ENCODE measurements at regions not wholly inside any gene's neighbourhood (a gene's known extent, or its start where the extent isn't known, plus 50 kb on each side); places are given as distances from the start of the nearest gene placed in this dataset.

GRCh38 chr4:4624276-4624897 lies 82.5 kb upstream of the STX18 start:
- CTCF ChIA-PET, result no interaction called here
- Histone ChIP-seq H3K27me3 (replicated peaks; ENCODE audit: insufficient read depth, low read depth, low read length, poor library complexity) (no peaks in the 10 kb centered on the region), H3K27ac (ENCODE audit: low read depth, low read length, poor library complexity, severe bottlenecking) (no peak overlapping the region), H3K4me3 (ENCODE audit: low read depth, low read length, poor library complexity, severe bottlenecking) (no peak overlapping the region), H3K9me3 (ENCODE audit: low read depth, low read length, poor library complexity, severe bottlenecking) (no peaks in the 10 kb centered on the region), H3K4me1 (ENCODE audit: insufficient read depth, low read length, poor library complexity, severe bottlenecking) (no peaks in the 10 kb centered on the region), H3K36me3 (ENCODE audit: insufficient read depth, low read length, poor library complexity, severe bottlenecking) (no peaks in the 10 kb centered on the region)
- no peak for TF ChIP-seq CTCF (conservative IDR thresholded peaks at IDR 0.05; ENCODE audit: low read depth, low read length)
- no peak for TF ChIP-seq EZH2 (IDR thresholded peaks at IDR 0.05; ENCODE audit: borderline replicate concordance, low read depth, low read length, poor library complexity, severe bottlenecking)
- POLR2A ChIA-PET (ENCODE audit: low non-redundant PET), result no interaction called here
- no peak for DNase-seq (ENCODE audit: low spot score)
- no TSS peak for BruUV-seq (replicated peaks)
- intact Hi-C loops (cut with micrococcal nuclease; ENCODE audit: unreplicated experiment), result no loop called here

GRCh38 chr4:4619821-4620220 lies 78.0 kb upstream of the STX18 start:
- ChIA-PET CTCF (interaction anchor here (0.6 to 0.7 kb wide), 2 partner anchors 101 to 155 kb away, joined by 3 to 8 read pairs; no protein-coding TSS in a partner anchor), POLR2A (ENCODE audit: low non-redundant PET) (no interaction called here)
- Histone ChIP-seq H3K36me3 (ENCODE audit: insufficient read depth, low read length, poor library complexity, severe bottlenecking) (no peaks in the 10 kb centered on the region), H3K27me3 (replicated peaks; ENCODE audit: insufficient read depth, low read depth, low read length, poor library complexity) (no peaks in the 10 kb centered on the region), H3K4me1 (ENCODE audit: insufficient read depth, low read length, poor library complexity, severe bottlenecking) (no peaks in the 10 kb centered on the region), H3K4me3 (ENCODE audit: low read depth, low read length, poor library complexity, severe bottlenecking) (no peak overlapping the region), H3K9me3 (ENCODE audit: low read depth, low read length, poor library complexity, severe bottlenecking) (no peaks in the 10 kb centered on the region), H3K27ac (ENCODE audit: low read depth, low read length, poor library complexity, severe bottlenecking) (no peak overlapping the region)
- no peak for TF ChIP-seq EZH2 (IDR thresholded peaks at IDR 0.05; ENCODE audit: borderline replicate concordance, low read depth, low read length, poor library complexity, severe bottlenecking)
- TF ChIP-seq CTCF (conservative IDR thresholded peaks at IDR 0.05; ENCODE audit: low read depth, low read length), result 0 out of 2 replicates have a peak, but pooled peaks have one; percentile 11
- DNase-seq (ENCODE audit: low spot score), result peak; percentile 62
- BruUV-seq (replicated peaks), result no TSS peak
- intact Hi-C loops (cut with micrococcal nuclease; ENCODE audit: unreplicated experiment), result no loop called here

GRCh38 chr4:4618847-4619246 lies 77.0 kb upstream of the STX18 start:
- ChIA-PET CTCF (no interaction called here), POLR2A (ENCODE audit: low non-redundant PET) (no interaction called here)
- TF ChIP-seq CTCF (conservative IDR thresholded peaks at IDR 0.05; ENCODE audit: low read depth, low read length), result no peak
- no peaks in the 10 kb centered on the region for H3K36me3 ChIP-seq (ENCODE audit: insufficient read depth, low read length, poor library complexity, severe bottlenecking)
- H3K9me3 ChIP-seq (ENCODE audit: low read depth, low read length, poor library complexity, severe bottlenecking), result no peaks in the 10 kb centered on the region
- H3K4me1 ChIP-seq (ENCODE audit: insufficient read depth, low read length, poor library complexity, severe bottlenecking), result no peaks in the 10 kb centered on the region
- H3K27me3 ChIP-seq (replicated peaks; ENCODE audit: insufficient read depth, low read depth, low read length, poor library complexity), result no peaks in the 10 kb centered on the region
- intact Hi-C loops (cut with micrococcal nuclease; ENCODE audit: unreplicated experiment), result no loop called here
- BruUV-seq (replicated peaks), result no TSS peak
- DNase-seq (ENCODE audit: low spot score), result no peak
- H3K4me3 ChIP-seq (ENCODE audit: low read depth, low read length, poor library complexity, severe bottlenecking), result no peak overlapping the region
- no peak overlapping the region for H3K27ac ChIP-seq (ENCODE audit: low read depth, low read length, poor library complexity, severe bottlenecking)
